T-cell (primary cell): ENCODE measurements at regions not wholly inside any gene's neighbourhood (a gene's known extent, or its start where the extent isn't known, plus 50 kb on each side); places are given as distances from the start of the nearest gene placed in this dataset.

Source experiments
- ATAC-seq, 4 experiments: fragments of 200-7000 bp in 3 of 4; fragments of 150-1000 bp in 1 of 4; cut with Tn5 transposase; replicated peaks in 1 of 4; 1 replicate in 3 of 4; 2 replicates in 1 of 4; pipeline ENCODE4 v1.10.0; 2021; ENCODE audit warnings: moderate library complexity in 3 of 4, mild to moderate bottlenecking in 2 of 4, moderate number of reproducible peaks in 1 of 4
- CTCF ChIA-PET, 2 donors: fragments of 300-600 bp; sonication (Branson Sonifier 250); formaldehyde crosslinking; loops; one replicate each; lab custom pipeline; 2022; ENCODE audit warnings: antibody characterized with exemption in 2 of 2; lab: Charles Lee
- POLR2A ChIA-PET, 2 donors: fragments of 300-600 bp; sonication (Branson Sonifier 250); formaldehyde crosslinking; loops; one replicate each; lab custom pipeline; 2022; ENCODE audit warnings: antibody characterized with exemption in 2 of 2; lab: Charles Lee
- DNase-seq, 35 experiments: peaks; one replicate each; pipeline versions ENCODE4 v3.0.0 to v3.0.0-alpha.2; 2013 to 2023
- H3K27ac ChIP-seq: one replicate; pipeline ENCODE4 v1.5.1; 2013; ENCODE audit warnings: low read length
- H3K27me3 ChIP-seq, 2 experiments: replicated peaks in 1 of 2; 1 replicate in 1 of 2; 2 replicates in 1 of 2; pipeline versions ENCODE4 v1.6.1 to v1.7.0; 2013; ENCODE audit warnings: low read length in 1 of 2, mixed read lengths in 1 of 2; ENCODE audit not compliant: control insufficient read depth in 2 of 2, insufficient read depth in 2 of 2; ENCODE audit errors: extremely low read depth in 1 of 2
- H3K36me3 ChIP-seq, 2 donors: 1 replicate in 1 of 2; 2 replicates in 1 of 2; pipeline versions ENCODE4 v1.6.1 to v1.7.0; 2013; ENCODE audit warnings: low read length in 1 of 2; ENCODE audit not compliant: control insufficient read depth in 2 of 2, insufficient read depth in 1 of 2; ENCODE audit errors: extremely low read depth in 1 of 2
- H3K4me1 ChIP-seq, 2 experiments: 1 replicate in 1 of 2; 2 replicates in 1 of 2; pipeline versions ENCODE4 v1.6.1 to v1.7.0; 2013; ENCODE audit warnings: low read length in 2 of 2, mixed read lengths in 1 of 2; ENCODE audit not compliant: insufficient read depth in 2 of 2, control insufficient read depth in 1 of 2; ENCODE audit errors: extremely low read depth in 1 of 2
- H3K4me3 ChIP-seq, 2 donors: 1 replicate in 1 of 2; 2 replicates in 1 of 2; pipeline versions ENCODE4 v1.5.1 to v1.7.0; 2013; ENCODE audit warnings: mild to moderate bottlenecking in 2 of 2, low read length in 1 of 2, moderate library complexity in 1 of 2; ENCODE audit not compliant: control insufficient read depth in 1 of 2; ENCODE audit errors: extremely low read depth in 1 of 2
- H3K9me3 ChIP-seq: 2 replicates; pipeline ENCODE4 v1.7.0; 2013
- H3K27ac Mint-ChIP-seq, 2 donors: one replicate each; pipeline ENCODE4 v1.8.0; 2020 to 2021; ENCODE audit warnings: mild to moderate bottlenecking in 2 of 2, mixed read lengths in 2 of 2
- H3K27me3 Mint-ChIP-seq, 2 donors: one replicate each; pipeline ENCODE4 v1.8.0; 2021 to 2022; ENCODE audit warnings: mixed read lengths in 2 of 2
- H3K36me3 Mint-ChIP-seq: one replicate; pipeline ENCODE4 v1.8.0; 2021; ENCODE audit warnings: mixed read lengths
- H3K4me1 Mint-ChIP-seq, 3 donors: one replicate each; pipeline ENCODE4 v1.8.0; 2020 to 2022; ENCODE audit warnings: mixed read lengths in 3 of 3, mild to moderate bottlenecking in 1 of 3
- H3K4me3 Mint-ChIP-seq, 3 donors: one replicate each; pipeline ENCODE4 v1.8.0; 2020 to 2022; ENCODE audit warnings: mild to moderate bottlenecking in 3 of 3, mixed read lengths in 3 of 3, moderate library complexity in 3 of 3
- H3K9me3 Mint-ChIP-seq, 3 donors: one replicate each; pipeline ENCODE4 v1.8.0; 2020 to 2022; ENCODE audit warnings: mixed read lengths in 3 of 3
- WGBS: methylation state at CpG from one replicate; pipeline ENCODE4 v1.1.5; 2013; ENCODE audit warnings: missing lambda C conversion rate; ENCODE audit not compliant: insufficient coverage; 5-methylcytosine and 5-hydroxymethylcytosine counted together

- WGBS: 95% methylated on average over 3 of the region's 6 CpGs
- Mint-ChIP-seq H3K36me3 (no peaks in the 10 kb centered on the region), H3K9me3 (no peaks in the 10 kb centered on the region), H3K4me3 (peak overlapping the region; percentile 25 to 64 (median 55)), H3K27me3 (no peaks in the 10 kb centered on the region), H3K27ac (peak overlapping the region; percentile 90 to 93), H3K4me1 (peaks cover 7 to 12% (median 11%) of the 10 kb centered on the region in 3 donors)
- H3K4me1 ChIP-seq: peaks cover 7 to 9% of the 10 kb centered on the region in 2 experiments
- no peak overlapping the region for H3K27ac ChIP-seq
- POLR2A ChIA-PET: interaction anchor here in 1 of 2 donors (0.8 kb wide), 1 partner anchor 9 kb away, joined by 4 read pairs; no protein-coding TSS in a partner anchor
- no peaks in the 10 kb centered on the region for H3K36me3 ChIP-seq
- H3K4me3 ChIP-seq: no peak overlapping the region
- no peak for DNase-seq
- ATAC-seq: peak in 2 of 4 experiments; percentile 8 to 13
- no peaks in the 10 kb centered on the region for H3K9me3 ChIP-seq
- H3K27me3 ChIP-seq: no peaks in the 10 kb centered on the region
- CTCF ChIA-PET: no interaction called here
Observed at GRCh38 chr2:64260093-64260803, 116.0 kb upstream of the PELI1 start.

GRCh38 chr2:64260817-64261216 is 116.6 kb upstream of the PELI1 start:
- H3K9me3 ChIP-seq: no peaks in the 10 kb centered on the region
- peak overlapping the region; percentile 90 to 93 for H3K27ac Mint-ChIP-seq
- H3K36me3 ChIP-seq: no peaks in the 10 kb centered on the region
- peaks cover 7 to 9% of the 10 kb centered on the region in 2 experiments for H3K4me1 ChIP-seq
- no peaks in the 10 kb centered on the region for H3K27me3 ChIP-seq
- POLR2A ChIA-PET: interaction anchor here in 1 of 2 donors (0.8 kb wide), 1 partner anchor 8 kb away, joined by 4 read pairs; no protein-coding TSS in a partner anchor
- DNase-seq (peak in 25 of 35 experiments; percentile 3 to 52 (median 11)), ATAC-seq (peak in 3 of 4 experiments; percentile 63 to 76 (median 64))
- no peaks in the 10 kb centered on the region for H3K27me3 Mint-ChIP-seq
- CTCF ChIA-PET: no interaction called here
- peaks cover 7 to 12% (median 11%) of the 10 kb centered on the region in 3 donors for H3K4me1 Mint-ChIP-seq
- H3K4me3 ChIP-seq: peak overlapping the region; percentile 21 to 64
- WGBS: 0% methylated on average over 3 of the region's 9 CpGs
- no peaks in the 10 kb centered on the region for H3K36me3 Mint-ChIP-seq
- no peaks in the 10 kb centered on the region for H3K9me3 Mint-ChIP-seq
- H3K27ac ChIP-seq: no peak overlapping the region
- H3K4me3 Mint-ChIP-seq: peak overlapping the region; percentile 25 to 64 (median 55)

- peaks cover 7 to 9% of the 10 kb centered on the region in 2 experiments for H3K4me1 ChIP-seq
- ChIA-PET CTCF (interaction anchor here in 1 of 2 donors (0.9 kb wide), 1 partner anchor 102 kb away, joined by 3 read pairs; no protein-coding TSS in a partner anchor), POLR2A (interaction anchor here in 1 of 2 donors (1.0 kb wide), 1 partner anchor 14 kb away, joined by 3 read pairs; no protein-coding TSS in a partner anchor)
- H3K36me3 ChIP-seq: no peaks in the 10 kb centered on the region
- DNase-seq (no peak), ATAC-seq (no peak)
- no peaks in the 10 kb centered on the region for H3K9me3 ChIP-seq
- WGBS: 100% methylated on average over 2 of the region's 3 CpGs
- no peak overlapping the region for H3K27ac ChIP-seq
- no peaks in the 10 kb centered on the region for H3K27me3 ChIP-seq
- no peaks in the 10 kb centered on the region for H3K9me3 Mint-ChIP-seq
- no peak overlapping the region for H3K4me3 ChIP-seq
- H3K27me3 Mint-ChIP-seq: no peaks in the 10 kb centered on the region
- H3K36me3 Mint-ChIP-seq: no peaks in the 10 kb centered on the region
- no peak overlapping the region for H3K4me3 Mint-ChIP-seq
- H3K4me1 Mint-ChIP-seq: peaks cover 7 to 12% (median 11%) of the 10 kb centered on the region in 3 donors
- peak overlapping the region in 1 of 2 donors; percentile 65 for H3K27ac Mint-ChIP-seq
Observed at GRCh38 chr2:64262071-64262470, 117.9 kb upstream of the PELI1 start.

GRCh38 chr2:64262816-64263215 is 118.6 kb upstream of the PELI1 start:
- no peak for DNase-seq
- H3K9me3 ChIP-seq: no peaks in the 10 kb centered on the region
- H3K36me3 ChIP-seq: no peaks in the 10 kb centered on the region
- ChIA-PET CTCF (no interaction called here), POLR2A (no interaction called here)
- Mint-ChIP-seq H3K4me1 (peaks cover 7 to 12% (median 11%) of the 10 kb centered on the region in 3 donors), H3K27me3 (no peaks in the 10 kb centered on the region), H3K4me3 (no peak overlapping the region), H3K27ac (no peak overlapping the region), H3K36me3 (no peaks in the 10 kb centered on the region), H3K9me3 (no peaks in the 10 kb centered on the region)
- no peak overlapping the region for H3K27ac ChIP-seq
- no peak overlapping the region for H3K4me3 ChIP-seq
- H3K4me1 ChIP-seq: peaks cover 7 to 9% of the 10 kb centered on the region in 2 experiments
- ATAC-seq: no peak
- 94% methylated on average over 2 of the region's 3 CpGs for WGBS
- peaks cover 0 to 2% of the 10 kb centered on the region in 2 experiments for H3K27me3 ChIP-seq

DNA sequence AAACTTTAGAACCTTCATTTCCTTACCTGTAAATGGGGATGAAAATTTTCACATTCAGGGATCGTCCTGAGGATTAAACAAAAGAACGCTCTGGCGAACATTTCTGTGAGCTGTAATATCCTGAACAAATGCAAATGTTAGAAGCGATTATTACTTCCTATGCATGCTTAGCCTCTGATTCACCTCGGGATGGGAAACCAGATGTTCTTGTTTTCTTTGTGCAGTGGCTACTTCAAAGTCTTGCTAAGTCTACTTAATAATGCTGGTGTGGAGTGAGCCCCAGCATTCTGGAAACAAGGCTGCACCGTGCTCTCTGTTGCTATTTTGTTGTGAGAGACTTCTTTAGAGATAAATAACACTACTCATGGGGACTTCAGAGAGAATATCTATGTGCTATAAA is 119.1 kb upstream of the PELI1 start:
- POLR2A ChIA-PET: no interaction called here
- Histone ChIP-seq H3K27ac (no peak overlapping the region), H3K36me3 (no peaks in the 10 kb centered on the region), H3K4me3 (no peak overlapping the region), H3K27me3 (peaks cover 0 to 2% of the 10 kb centered on the region in 2 experiments), H3K4me1 (peaks cover 7 to 9% of the 10 kb centered on the region in 2 experiments), H3K9me3 (no peaks in the 10 kb centered on the region)
- CTCF ChIA-PET: no interaction called here
- WGBS: 87% methylated on average over 4 of the region's 6 CpGs
- DNase-seq (no peak), ATAC-seq (no peak)
- Mint-ChIP-seq H3K9me3 (no peaks in the 10 kb centered on the region), H3K27ac (no peak overlapping the region), H3K27me3 (no peaks in the 10 kb centered on the region), H3K4me1 (peaks cover 7 to 12% (median 11%) of the 10 kb centered on the region in 3 donors), H3K4me3 (no peak overlapping the region), H3K36me3 (no peaks in the 10 kb centered on the region)

- H3K9me3 ChIP-seq: no peaks in the 10 kb centered on the region
- Mint-ChIP-seq H3K27ac (no peak overlapping the region), H3K4me1 (peaks cover 0 to 3% (median 1%) of the 10 kb centered on the region in 3 donors), H3K36me3 (peaks cover 4% of the 10 kb centered on the region), H3K4me3 (no peak overlapping the region), H3K9me3 (peaks cover 6 to 8% (median 8%) of the 10 kb centered on the region in 3 donors), H3K27me3 (no peaks in the 10 kb centered on the region)
- no peak overlapping the region for H3K27ac ChIP-seq
- H3K4me1 ChIP-seq: peaks cover under 1 to 2% of the 10 kb centered on the region in 2 experiments
- ATAC-seq (no peak), DNase-seq (no peak)
- H3K36me3 ChIP-seq: no peaks in the 10 kb centered on the region
- H3K4me3 ChIP-seq: no peak overlapping the region
- WGBS: 100% methylated on average over 1 of the region's 1 CpG
- H3K27me3 ChIP-seq: peaks cover 0 to 2% of the 10 kb centered on the region in 2 experiments
- POLR2A ChIA-PET: no interaction called here
- CTCF ChIA-PET: interaction anchor here in 1 of 2 donors (0.9 kb wide), 1 partner anchor 60 kb away, joined by 4 read pairs; no protein-coding TSS in a partner anchor
Observed at GRCh38 chr2:64267699-64268098, 123.5 kb upstream of the PELI1 start.
